Hematopoietic multipotent progenitor cell treated with erythropoietin and hydrocortisone succinate and interleukin-3 and kit ligand, for 8 days (in vitro differentiated cells): ENCODE measurements at regions not wholly inside any gene's neighbourhood (a gene's known extent, or its start where the extent isn't known, plus 50 kb on each side); places are given as distances from the start of the nearest gene placed in this dataset.

ENCODE experiments used
- DNase-seq: peaks from one replicate; pipeline ENCODE4 v3.0.0-alpha.2; 2015

- DNase-seq: no peak
Measured at GRCh38 chr10:29850371-29850770, 209.0 kb downstream of the JCAD start.

DNA sequence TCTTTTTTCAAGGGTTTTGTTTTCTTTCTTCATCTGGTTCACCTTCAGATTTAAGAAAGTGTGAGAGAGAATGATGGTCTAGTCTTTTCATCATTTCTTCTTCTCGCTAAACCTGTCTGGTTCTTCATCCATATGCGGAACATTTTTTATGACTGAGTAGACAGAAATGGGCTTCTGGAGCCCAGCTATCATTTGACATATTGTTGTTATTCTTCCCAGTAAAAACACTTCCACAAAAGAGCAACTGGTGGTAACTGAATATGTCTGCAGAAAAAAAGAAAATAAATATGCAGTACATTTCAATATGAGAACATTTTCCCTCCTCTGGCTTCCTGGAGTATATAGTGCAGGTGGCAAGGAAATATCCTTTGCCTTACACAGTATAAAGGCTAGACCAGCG is 209.5 kb downstream of the JCAD start:
- DNase-seq: no peak

DNA sequence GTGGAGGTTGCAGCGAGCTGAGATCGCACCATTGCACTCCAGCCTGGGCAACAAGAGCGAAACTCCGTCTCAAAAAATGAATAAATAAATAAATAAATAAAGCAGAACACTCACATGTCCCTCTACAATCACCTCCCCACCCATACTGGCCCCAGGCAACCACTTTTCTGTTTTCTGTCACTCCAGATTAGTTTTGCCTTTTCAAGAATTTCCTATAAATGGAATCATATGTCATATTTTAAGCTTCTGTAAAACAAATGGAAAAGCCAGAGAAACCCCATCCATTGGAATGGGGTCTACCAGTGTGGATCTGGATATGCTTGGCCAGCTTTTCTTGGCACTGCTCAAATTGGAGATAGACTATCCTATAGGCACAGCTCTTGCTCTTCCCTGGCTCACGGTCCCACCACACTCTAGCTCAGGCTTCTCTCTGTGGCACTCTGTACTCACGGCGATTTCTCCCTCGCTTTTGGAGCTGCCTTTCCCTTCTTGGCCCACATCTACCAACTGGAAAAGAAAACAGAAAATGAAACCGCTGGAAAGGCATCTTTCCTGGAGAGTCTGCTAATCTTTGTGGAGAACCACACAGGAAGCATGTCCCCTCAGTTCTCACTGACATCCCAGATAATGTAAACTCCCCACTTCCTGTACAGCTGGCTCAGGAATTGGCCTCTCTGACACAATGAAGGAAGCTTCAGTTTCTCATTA is 210.1 kb downstream of the JCAD start:
- peak; percentile 34 for DNase-seq

DNA sequence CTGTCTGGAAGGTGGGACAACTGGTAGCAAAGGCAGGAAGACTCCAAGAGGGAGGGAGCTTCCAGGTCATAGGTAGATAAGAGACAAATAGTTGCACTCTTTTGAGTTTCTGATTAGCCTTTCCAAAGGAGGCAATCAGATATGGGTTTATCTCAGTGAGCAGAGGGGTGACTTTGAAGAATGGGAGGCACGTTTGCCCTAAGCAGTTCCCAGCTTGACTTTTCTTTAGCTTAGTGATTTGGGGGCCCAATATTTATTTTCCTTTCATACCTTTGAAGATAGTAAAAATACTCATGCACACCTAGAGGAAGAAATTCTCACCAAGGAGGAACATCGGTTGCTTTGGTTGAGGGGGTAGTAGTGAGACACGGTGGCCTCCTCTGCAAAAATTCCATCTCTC is 212.1 kb upstream of the SVIL start:
- no peak for DNase-seq

DNA sequence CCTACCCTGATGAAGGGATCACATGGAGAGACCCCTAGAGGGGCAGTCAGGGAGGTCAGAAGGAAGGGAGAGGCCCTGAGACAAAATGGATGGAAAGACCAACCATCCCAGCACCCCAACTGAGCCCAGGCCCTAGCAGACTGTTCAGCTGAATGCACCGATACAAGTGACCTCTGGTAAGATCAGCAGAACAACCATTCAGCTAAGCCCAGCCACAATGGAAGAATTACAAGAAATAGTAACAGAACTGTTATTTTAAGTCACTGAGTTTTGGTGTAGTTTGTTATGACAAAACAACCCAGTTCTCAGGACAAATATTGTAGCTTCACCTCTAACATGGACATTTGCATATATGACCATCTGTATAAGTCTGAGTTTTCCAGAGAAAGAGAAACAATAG is 210.4 kb upstream of the SVIL start:
- no peak for DNase-seq

DNA sequence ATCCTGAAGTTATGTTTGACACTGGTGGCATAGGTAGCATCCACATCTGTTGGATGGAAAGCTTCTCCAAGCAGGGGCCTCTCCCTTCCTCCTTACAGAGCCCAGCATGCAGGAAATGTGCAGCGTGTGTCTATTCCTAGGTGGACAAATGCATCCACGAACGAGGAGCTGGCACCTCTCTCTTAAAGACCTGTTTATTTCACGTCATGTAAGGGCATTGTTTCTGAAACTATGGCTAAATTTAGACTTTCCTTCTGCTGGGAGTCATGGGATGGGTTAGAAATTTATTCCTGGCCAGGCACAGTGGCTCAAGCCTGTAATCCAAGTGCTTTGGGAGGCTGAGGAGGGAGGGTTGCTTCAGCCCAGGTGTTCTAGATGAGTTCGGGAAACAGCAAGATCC is 208.4 kb upstream of the SVIL start:
- DNase-seq: no peak

GRCh38 chr10:29841724-29842649 is 207.2 kb upstream of the SVIL start:
- no peak for DNase-seq

GRCh38 chr10:29840516-29841276 is 205.9 kb upstream of the SVIL start:
- DNase-seq: no peak

GRCh38 chr10:29839826-29840515 is 205.2 kb upstream of the SVIL start:
- no peak for DNase-seq

- DNase-seq: no peak
Measured at GRCh38 chr10:29838539-29838938, 203.8 kb upstream of the SVIL start.

GRCh38 chr10:29837586-29837985 is 202.8 kb upstream of the SVIL start:
- DNase-seq: no peak

DNA sequence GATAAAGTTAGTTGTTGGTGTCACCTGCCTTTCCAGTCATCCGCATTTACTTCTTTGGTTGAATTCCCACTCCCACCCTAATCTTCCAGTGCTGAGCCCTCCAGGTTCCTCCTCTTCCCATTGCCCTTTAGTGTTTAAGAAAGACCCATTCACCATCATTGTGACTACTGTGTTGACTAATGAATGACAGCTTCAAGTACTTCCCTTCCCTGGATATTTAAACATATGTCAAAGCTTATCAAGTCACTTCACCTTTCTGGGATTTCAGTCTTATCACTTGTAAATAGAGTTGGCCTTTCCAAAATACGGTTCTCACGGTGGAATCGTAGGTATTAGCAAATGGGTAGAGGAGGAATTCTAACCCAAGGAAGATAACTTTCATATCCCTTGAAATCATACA is 201.6 kb upstream of the SVIL start:
- no peak for DNase-seq

- no peak for DNase-seq
Measured at GRCh38 chr10:29835055-29835454, 200.3 kb upstream of the SVIL start.

GRCh38 chr10:29830531-29831512 is 196.1 kb upstream of the SVIL start:
- DNase-seq: no peak

GRCh38 chr10:29829776-29830175 is 195.0 kb upstream of the SVIL start:
- no peak for DNase-seq

DNA sequence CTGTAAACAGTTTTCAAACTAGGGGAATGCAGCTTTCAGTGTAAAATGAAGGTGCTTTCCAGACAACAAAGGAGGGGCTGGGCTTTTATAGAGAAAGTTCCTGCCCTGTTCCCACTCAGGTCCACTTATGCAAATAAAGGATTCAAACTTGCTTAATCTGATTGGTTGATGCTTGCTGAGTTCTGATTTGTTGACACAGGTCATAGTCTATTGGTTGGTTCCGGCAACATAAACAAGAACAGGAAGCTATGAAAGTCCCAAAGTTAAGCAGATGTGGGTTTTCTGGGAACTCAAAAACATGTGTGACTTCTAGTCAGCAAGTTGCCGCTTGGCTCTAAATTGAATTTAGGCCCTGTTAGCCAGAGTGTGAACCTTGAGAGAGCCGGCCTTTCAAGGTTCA is 194.2 kb upstream of the SVIL start:
- no peak for DNase-seq

DNA sequence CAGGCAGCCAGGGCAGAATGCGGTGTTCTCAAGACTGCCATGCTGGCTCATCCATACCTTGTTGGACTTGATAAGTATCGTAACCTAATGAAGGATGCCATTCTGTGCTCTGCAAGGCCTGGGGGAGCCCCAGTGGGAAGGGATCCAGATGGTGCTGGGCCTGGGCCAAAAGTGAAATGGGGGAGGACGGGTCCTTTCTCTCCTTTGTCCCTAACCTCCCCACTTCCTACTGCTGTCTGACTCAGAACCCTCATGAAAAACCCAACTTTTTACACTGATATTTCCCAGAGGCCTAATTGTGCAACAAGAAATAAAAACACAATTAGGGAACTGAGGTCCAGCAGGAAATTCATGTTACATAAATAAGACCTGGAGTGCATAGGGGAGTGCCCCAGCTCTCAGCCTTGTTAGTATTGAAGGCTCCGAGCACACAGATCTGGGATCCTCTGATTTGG is 193.7 kb upstream of the SVIL start:
- DNase-seq: no peak

GRCh38 chr10:29827512-29827911 is 192.7 kb upstream of the SVIL start:
- DNase-seq: no peak

DNA sequence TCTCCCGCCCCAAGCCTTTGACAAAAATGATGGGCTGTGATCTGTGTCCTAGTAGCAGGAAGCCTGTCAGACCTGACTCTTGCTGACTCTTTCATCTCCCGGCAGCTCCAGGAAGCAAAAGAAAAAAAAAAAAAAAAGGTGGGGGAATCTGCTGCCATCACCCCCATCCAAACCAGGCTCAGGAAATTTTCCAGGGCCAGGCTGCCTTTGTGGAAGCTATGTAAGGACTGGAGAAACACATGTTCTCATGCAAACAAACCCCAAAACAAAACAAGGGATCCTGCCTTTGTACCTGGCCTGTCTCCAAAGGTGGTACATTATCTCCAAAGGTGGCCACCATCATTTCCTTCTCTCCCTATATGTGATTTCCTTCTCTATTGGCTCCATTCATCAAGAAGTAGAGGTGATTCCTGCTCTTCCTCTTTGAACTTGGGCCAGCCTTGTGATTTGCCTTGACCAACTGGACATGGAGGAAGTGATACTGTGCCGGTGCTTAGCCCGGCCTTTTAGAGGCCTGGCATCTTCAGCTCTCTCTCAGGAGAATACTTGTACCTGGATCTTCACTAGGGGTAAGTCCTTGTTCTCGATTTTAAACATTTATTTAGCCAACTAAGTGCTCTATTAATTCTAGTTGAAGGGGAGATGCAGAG is 192.2 kb upstream of the SVIL start:
- no peak for DNase-seq

GRCh38 chr10:29826221-29826620 is 191.4 kb upstream of the SVIL start:
- no peak for DNase-seq

DNA sequence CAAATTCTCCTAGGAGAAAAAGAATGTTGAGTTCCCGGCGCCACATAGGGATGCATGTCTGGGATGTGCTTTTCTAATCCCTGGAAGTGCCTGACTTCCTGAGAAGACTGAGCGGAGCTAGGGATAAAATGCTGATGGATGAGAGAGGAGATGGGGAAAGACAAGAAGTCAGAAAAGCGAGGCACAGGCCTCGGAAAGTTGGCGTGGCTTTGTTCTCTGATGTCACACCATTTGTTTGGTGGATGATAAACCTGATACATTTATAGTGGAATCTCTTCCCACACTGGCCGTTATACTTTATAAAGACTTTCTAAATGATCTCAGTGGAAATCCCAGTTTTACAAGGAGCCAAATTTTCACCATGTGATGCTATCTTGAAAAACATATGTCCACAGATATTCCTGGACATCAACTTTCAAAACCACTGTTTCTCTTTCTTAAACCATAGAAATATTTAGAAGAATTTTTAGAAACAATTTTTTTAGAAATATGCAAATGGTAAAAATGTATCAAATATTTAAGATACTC is 188.8 kb upstream of the SVIL start:
- DNase-seq: no peak
